ENCODE measurements at regions not wholly inside any gene's neighbourhood (a gene's known extent, or its start where the extent isn't known, plus 50 kb on each side); places are given as distances from the start of the nearest gene placed in this dataset.
A peak's percentile ranks its signal among the peaks of the same experiment; 100 is the strongest.

DNA sequence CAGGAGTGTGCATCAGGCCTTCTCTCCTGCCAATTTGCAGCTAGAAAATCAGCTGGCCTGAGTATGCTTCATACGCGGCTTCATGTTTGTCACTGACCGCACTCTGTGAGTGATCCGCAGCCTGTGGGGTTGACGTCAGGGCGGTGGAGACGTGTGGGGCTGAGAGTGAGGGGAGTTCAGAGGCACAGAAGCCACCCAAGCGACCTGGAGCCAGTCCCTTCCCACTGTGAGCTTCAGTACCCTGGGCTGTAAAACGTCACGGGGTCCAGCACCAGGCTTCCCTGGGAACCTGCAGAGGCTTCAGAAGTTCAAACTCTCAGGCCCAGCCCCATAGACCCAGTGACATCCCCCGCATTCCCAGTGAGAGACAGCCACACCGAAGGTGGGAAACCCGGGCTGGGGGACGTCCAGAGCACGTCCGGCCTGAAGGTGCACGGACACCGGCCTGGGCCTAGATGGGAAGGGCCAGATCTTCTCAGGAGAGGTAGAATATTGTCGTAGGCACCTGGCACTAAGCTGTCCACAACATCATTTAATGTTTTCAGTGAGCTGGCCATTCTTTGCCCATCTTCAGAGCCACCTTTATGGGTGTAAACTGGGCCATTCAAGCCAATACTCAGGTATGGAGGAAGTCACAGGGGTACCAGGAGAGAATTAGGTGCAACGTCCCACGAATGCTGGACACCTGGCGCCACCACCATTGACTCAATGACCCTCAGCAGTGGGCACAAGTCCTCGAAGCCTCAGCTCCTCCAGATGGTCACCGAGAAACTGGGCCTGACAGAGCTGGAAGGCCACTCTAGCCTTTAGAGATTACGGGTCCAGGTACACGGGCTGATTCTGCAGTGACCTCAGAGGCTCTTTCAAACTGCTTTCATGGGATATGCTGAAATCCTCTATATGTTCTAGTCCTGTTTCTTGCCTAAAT lies 235.6 kb upstream of the MYT1L start:
- Histone ChIP-seq H3K27me3 (ENCODE audit: insufficient read depth, low read depth, severe bottlenecking) (no peaks in the 10 kb centered on the region), H3K27ac (no peak overlapping the region), H3K9me3 (ENCODE audit: severe bottlenecking) (no peaks in the 10 kb centered on the region), H3K4me3 (ENCODE audit: low read depth, low read length) (no peak overlapping the region), H3K36me3 (no peaks in the 10 kb centered on the region)
- no peak for DNase-seq
- TF ChIP-seq, protein P1, sequence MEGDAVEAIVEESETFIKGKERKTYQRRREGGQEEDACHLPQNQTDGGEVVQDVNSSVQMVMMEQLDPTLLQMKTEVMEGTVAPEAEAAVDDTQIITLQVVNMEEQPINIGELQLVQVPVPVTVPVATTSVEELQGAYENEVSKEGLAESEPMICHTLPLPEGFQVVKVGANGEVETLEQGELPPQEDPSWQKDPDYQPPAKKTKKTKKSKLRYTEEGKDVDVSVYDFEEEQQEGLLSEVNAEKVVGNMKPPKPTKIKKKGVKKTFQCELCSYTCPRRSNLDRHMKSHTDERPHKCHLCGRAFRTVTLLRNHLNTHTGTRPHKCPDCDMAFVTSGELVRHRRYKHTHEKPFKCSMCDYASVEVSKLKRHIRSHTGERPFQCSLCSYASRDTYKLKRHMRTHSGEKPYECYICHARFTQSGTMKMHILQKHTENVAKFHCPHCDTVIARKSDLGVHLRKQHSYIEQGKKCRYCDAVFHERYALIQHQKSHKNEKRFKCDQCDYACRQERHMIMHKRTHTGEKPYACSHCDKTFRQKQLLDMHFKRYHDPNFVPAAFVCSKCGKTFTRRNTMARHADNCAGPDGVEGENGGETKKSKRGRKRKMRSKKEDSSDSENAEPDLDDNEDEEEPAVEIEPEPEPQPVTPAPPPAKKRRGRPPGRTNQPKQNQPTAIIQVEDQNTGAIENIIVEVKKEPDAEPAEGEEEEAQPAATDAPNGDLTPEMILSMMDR (IDR thresholded peaks at IDR 0.05; ENCODE audit: low read depth, low read length), result no peak

DNA sequence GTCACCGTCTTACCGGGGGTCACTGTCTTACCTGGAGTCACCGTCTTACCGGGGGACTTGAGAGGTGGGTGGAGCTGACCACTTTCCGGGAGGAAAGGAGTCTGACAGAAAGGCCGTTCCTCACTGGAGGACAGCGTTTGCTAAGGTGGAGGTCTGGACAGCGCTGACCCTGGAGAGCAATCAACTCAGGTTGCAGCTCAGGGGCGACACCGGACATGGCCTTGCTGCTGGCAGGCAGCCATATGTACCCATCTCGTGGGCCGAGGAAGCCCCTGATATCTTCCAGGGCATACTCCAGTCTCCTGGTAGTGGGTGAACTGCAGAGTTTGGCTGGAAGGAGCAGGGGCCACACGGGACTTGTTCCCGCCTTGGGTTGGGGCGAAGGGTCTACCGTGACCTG lies 234.6 kb upstream of the MYT1L start:
- Histone ChIP-seq H3K36me3 (no peaks in the 10 kb centered on the region), H3K27ac (no peak overlapping the region), H3K9me3 (ENCODE audit: severe bottlenecking) (no peaks in the 10 kb centered on the region), H3K4me3 (ENCODE audit: low read depth, low read length) (no peak overlapping the region), H3K27me3 (ENCODE audit: insufficient read depth, low read depth, severe bottlenecking) (no peaks in the 10 kb centered on the region)
- TF ChIP-seq, protein P1 (IDR thresholded peaks at IDR 0.05; ENCODE audit: low read depth, low read length), result no peak
- DNase-seq, result no peak

DNA sequence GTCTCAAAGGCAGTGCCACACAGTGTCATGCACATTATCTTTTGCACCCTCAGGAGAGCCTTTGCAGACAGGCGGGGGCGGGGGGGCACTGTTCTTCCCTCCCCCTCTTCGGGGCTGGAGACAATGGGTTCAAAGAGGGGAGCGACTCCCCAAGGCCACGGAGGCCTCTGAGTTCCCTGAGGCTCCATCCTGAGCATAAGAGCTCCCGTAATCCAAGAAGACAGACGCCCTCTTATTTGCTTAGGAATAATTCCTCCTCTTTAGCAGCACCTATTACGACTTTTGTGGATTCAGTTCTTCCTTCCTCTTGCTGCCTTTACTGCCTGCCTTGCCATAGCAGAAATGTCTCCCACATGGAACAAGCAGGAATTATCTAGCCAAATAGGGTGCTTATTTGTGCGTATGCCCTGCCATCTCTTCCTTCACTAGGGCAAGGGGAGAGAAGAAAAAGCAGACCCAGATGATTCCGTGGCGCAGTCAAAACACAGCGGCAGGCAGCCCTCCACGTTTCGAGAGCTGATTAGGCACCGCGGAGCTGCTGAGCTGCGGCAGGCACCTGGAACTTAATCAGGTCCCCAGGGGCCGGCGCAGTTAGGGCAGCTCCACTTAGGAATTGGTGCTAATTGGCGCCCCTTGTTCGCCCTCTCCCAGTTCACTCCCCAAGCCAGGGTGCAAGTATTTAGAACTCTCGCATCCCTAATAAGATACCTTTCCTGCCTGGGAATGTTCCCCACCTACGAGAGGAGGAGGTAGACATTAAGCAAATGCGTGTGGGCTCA lies 233.4 kb upstream of the MYT1L start:
- Histone ChIP-seq H3K27me3 (ENCODE audit: insufficient read depth, low read depth, severe bottlenecking) (no peaks in the 10 kb centered on the region), H3K9me3 (ENCODE audit: severe bottlenecking) (no peaks in the 10 kb centered on the region), H3K36me3 (no peaks in the 10 kb centered on the region), H3K4me3 (ENCODE audit: low read depth, low read length) (peak overlapping the region; percentile 39), H3K27ac (no peak overlapping the region)
- peak; percentile 73 for DNase-seq
- TF ChIP-seq, protein P1 (IDR thresholded peaks at IDR 0.05; ENCODE audit: low read depth, low read length), result no peak

DNA sequence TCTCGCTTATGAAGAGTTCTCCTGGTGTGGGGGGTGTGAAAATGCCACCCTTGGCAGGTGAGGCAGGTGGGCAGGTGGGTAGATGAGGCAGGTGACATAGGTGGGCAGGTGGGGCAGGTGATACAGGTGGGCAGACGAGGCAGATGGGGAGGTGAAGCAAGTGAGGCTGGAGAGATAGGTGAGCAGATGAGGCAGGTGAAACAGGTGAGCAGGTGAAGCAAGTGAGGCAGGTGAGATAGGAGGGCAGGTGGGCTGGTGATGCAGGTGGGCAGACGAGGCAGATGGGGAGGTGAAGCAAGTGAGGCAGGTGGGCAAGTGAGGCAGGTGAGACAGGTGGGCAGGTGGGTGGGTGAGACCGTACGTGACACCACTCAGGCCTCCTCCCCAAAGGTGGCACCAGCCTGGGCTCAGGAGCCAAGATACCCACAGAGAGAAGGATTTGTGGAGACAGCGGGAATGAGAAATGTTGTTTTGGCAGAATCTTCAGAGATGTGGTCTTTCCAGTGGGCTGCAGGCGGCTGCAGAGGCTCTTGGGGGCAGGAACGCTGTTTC lies 232.3 kb upstream of the MYT1L start:
- DNase-seq, result no peak
- no peaks in the 10 kb centered on the region for H3K9me3 ChIP-seq (ENCODE audit: severe bottlenecking)
- H3K27ac ChIP-seq, result no peak overlapping the region
- no peaks in the 10 kb centered on the region for H3K27me3 ChIP-seq (ENCODE audit: insufficient read depth, low read depth, severe bottlenecking)
- TF ChIP-seq, protein P1 (IDR thresholded peaks at IDR 0.05; ENCODE audit: low read depth, low read length), result no peak
- no peaks in the 10 kb centered on the region for H3K36me3 ChIP-seq
- H3K4me3 ChIP-seq (ENCODE audit: low read depth, low read length), result no peak overlapping the region

DNA sequence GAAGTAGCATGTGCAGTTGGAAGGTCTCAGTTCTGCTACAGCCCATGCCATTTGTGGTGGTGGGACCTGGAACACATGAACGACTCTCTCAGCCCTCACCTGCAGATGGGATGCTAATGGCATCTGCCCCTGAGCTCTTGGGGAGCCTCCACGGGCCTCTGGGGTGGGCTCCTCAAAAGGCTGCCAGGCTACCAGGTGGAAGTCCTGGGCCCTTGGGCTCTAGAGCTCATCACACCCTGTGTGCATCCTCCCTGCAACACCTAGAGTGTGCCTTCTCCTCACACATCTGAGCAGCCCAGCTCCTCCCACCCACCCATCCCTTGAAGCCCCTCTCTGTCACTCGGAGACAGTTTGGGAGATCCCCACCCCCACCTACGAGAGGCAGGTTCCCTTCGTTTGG lies 231.8 kb upstream of the MYT1L start:
- TF ChIP-seq, protein P1 (IDR thresholded peaks at IDR 0.05; ENCODE audit: low read depth, low read length), result no peak
- no peak overlapping the region for H3K4me3 ChIP-seq (ENCODE audit: low read depth, low read length)
- no peaks in the 10 kb centered on the region for H3K27me3 ChIP-seq (ENCODE audit: insufficient read depth, low read depth, severe bottlenecking)
- DNase-seq, result no peak
- H3K36me3 ChIP-seq, result no peaks in the 10 kb centered on the region
- no peak overlapping the region for H3K27ac ChIP-seq
- no peaks in the 10 kb centered on the region for H3K9me3 ChIP-seq (ENCODE audit: severe bottlenecking)

Data from WERI-Rb-1 (cell line).